Mesothelial cell of epicardium (in vitro differentiated cells): ENCODE measurements at regions not wholly inside any gene's neighbourhood (a gene's known extent, or its start where the extent isn't known, plus 50 kb on each side); places are given as distances from the start of the nearest gene placed in this dataset.

Experiments used
- DNase-seq, 2 experiments: peaks; one replicate each; pipeline ENCODE4 v3.0.0; 2021; ENCODE audit warnings: low spot score in 2 of 2; ENCODE audit not compliant: unreplicated experiment in 2 of 2
- H3K27ac Mint-ChIP-seq: 2 replicates; pipeline ENCODE4 v1.8.0; 2021; ENCODE audit warnings: mixed read lengths
- H3K27me3 Mint-ChIP-seq: 2 replicates; pipeline ENCODE4 v1.8.0; 2021; ENCODE audit warnings: low read depth, mixed read lengths
- H3K36me3 Mint-ChIP-seq: 2 replicates; pipeline ENCODE4 v1.8.0; 2021; ENCODE audit warnings: mixed read lengths
- H3K4me1 Mint-ChIP-seq: 2 replicates; pipeline ENCODE4 v1.8.0; 2021; ENCODE audit warnings: mixed read lengths
- H3K4me3 Mint-ChIP-seq: 2 replicates; pipeline ENCODE4 v1.8.0; 2021; ENCODE audit warnings: mild to moderate bottlenecking, moderate library complexity, mixed read lengths
- H3K9me3 Mint-ChIP-seq: 2 replicates; pipeline ENCODE4 v1.8.0; 2021; ENCODE audit warnings: mixed read lengths
- CTCF ChIP-seq: fragments of 200-600 bp; sonication (generic); IDR thresholded peaks from one replicate; pipeline ENCODE4 v1.5.0; 2021; ENCODE audit warnings: antibody characterized with exemption; ENCODE audit not compliant: unreplicated experiment

GRCh38 chr16:13633391-13633861, 286.5 kb upstream of the ERCC4 start:
- H3K27me3 Mint-ChIP-seq = peaks cover 27% of the 10 kb centered on the region
- no peak for DNase-seq
- no peaks in the 10 kb centered on the region for H3K36me3 Mint-ChIP-seq
- no peaks in the 10 kb centered on the region for H3K9me3 Mint-ChIP-seq
- H3K4me3 Mint-ChIP-seq = no peak overlapping the region
- no peak for TF ChIP-seq CTCF
- no peak overlapping the region for H3K27ac Mint-ChIP-seq
- H3K4me1 Mint-ChIP-seq = no peaks in the 10 kb centered on the region

- H3K27me3 Mint-ChIP-seq = peaks cover 30% of the 10 kb centered on the region
- DNase-seq = no peak
- H3K27ac Mint-ChIP-seq = no peak overlapping the region
These were observed 285.7 kb upstream of the ERCC4 start for GRCh38 chr16:13634253-13634652.

GRCh38 chr16:13634959-13635358, 285.0 kb upstream of the ERCC4 start:
- no peak for TF ChIP-seq CTCF
- H3K4me1 Mint-ChIP-seq = no peaks in the 10 kb centered on the region
- peaks cover 34% of the 10 kb centered on the region for H3K27me3 Mint-ChIP-seq
- no peaks in the 10 kb centered on the region for H3K36me3 Mint-ChIP-seq
- no peak overlapping the region for H3K4me3 Mint-ChIP-seq
- no peak overlapping the region for H3K27ac Mint-ChIP-seq
- H3K9me3 Mint-ChIP-seq = no peaks in the 10 kb centered on the region
- no peak for DNase-seq

More at GRCh38 chr16:13634253-13634652, 285.7 kb upstream of the ERCC4 start:
- H3K4me1 Mint-ChIP-seq = no peaks in the 10 kb centered on the region
- no peak for TF ChIP-seq CTCF
- no peaks in the 10 kb centered on the region for H3K9me3 Mint-ChIP-seq
- no peak overlapping the region for H3K4me3 Mint-ChIP-seq
- H3K36me3 Mint-ChIP-seq = no peaks in the 10 kb centered on the region

- no peak for DNase-seq
- Mint-ChIP-seq H3K9me3 (no peaks in the 10 kb centered on the region), H3K4me1 (no peaks in the 10 kb centered on the region), H3K4me3 (no peak overlapping the region), H3K27me3 (peaks cover 49% of the 10 kb centered on the region), H3K36me3 (no peaks in the 10 kb centered on the region), H3K27ac (no peak overlapping the region)
- no peak for TF ChIP-seq CTCF
These were observed 281.7 kb upstream of the ERCC4 start for GRCh38 chr16:13638218-13638617.

GRCh38 chr16:13643412-13643811, 276.5 kb upstream of the ERCC4 start:
- H3K4me1 Mint-ChIP-seq = peaks cover 14% of the 10 kb centered on the region
- no peak for DNase-seq
- H3K27ac Mint-ChIP-seq = no peak overlapping the region
- peaks cover 63% of the 10 kb centered on the region for H3K27me3 Mint-ChIP-seq
- no peaks in the 10 kb centered on the region for H3K36me3 Mint-ChIP-seq
- H3K4me3 Mint-ChIP-seq = no peak overlapping the region
- TF ChIP-seq CTCF = no peak
- H3K9me3 Mint-ChIP-seq = no peaks in the 10 kb centered on the region
